ENCODE measurements at regions not wholly inside any gene's neighbourhood (a gene's known extent, or its start where the extent isn't known, plus 50 kb on each side); places are given as distances from the start of the nearest gene placed in this dataset.

DNA sequence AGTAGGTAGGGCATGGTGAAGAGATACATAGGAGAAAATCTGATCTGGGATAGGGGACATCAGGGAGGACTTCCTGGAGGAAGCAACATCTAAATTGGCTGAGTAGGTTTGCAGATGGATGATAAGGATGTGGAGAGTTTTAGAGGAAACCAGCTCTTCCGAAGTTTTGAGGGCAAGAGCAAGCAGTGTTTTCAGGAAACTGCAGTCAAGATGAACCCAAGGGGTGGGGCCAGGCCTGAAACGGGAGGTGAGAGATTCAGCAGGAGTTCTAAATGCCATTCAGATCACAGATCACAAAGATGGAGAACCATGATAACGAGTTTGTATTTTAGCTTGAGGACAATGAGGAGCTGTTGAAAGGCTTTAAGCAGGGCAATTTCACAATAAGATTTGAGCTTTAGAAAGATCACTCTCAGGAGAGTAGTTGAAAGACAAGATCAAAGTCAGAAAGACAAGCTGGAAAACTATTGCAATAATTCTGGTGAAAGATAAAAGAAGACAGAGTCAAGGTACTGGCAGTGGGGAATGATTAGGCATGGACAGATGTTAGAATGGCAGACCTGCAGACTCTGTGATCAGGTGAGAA, 70.1 kb upstream of the PLXNC1 start:
- Mint-ChIP-seq H3K36me3 (ENCODE audit: low read depth) (no peaks in the 10 kb centered on the region), H3K27me3 (ENCODE audit: insufficient read depth, low read depth, poor library complexity) (no peaks in the 10 kb centered on the region), H3K4me3 (no peak overlapping the region), H3K9me3 (no peaks in the 10 kb centered on the region), H3K27ac (no peak overlapping the region), H3K4me1 (peaks cover 6% of the 10 kb centered on the region)
- Histone ChIP-seq H3K27ac (ENCODE audit: low read depth) (no peak overlapping the region), H3K4me2 (no peak overlapping the region), H3K4me3 (no peak overlapping the region), H3K79me2 (replicated peaks; ENCODE audit: insufficient read depth) (no peaks in the 10 kb centered on the region), H4K20me1 (replicated peaks; ENCODE audit: insufficient read depth) (no peaks in the 10 kb centered on the region), H3F3A (replicated peaks; ENCODE audit: low read depth) (no peaks in the 10 kb centered on the region), H3K27me3 (ENCODE audit: insufficient read depth) (no peaks in the 10 kb centered on the region), H2AFZ (no peak overlapping the region), H3K36me3 (ENCODE audit: insufficient read depth) (no peaks in the 10 kb centered on the region), H3K9me2 (ENCODE audit: insufficient read depth) (no peaks in the 10 kb centered on the region), H3K4me1 (ENCODE audit: insufficient read depth) (peaks cover 8% of the 10 kb centered on the region; the same call in 1 of the 2 replicates)
- no peak for DNase-seq (ENCODE audit: low spot score)
- ATAC-seq = no peak
- TF ChIP-seq, protein P1, sequence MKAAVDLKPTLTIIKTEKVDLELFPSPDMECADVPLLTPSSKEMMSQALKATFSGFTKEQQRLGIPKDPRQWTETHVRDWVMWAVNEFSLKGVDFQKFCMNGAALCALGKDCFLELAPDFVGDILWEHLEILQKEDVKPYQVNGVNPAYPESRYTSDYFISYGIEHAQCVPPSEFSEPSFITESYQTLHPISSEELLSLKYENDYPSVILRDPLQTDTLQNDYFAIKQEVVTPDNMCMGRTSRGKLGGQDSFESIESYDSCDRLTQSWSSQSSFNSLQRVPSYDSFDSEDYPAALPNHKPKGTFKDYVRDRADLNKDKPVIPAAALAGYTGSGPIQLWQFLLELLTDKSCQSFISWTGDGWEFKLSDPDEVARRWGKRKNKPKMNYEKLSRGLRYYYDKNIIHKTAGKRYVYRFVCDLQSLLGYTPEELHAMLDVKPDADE (IDR thresholded peaks at IDR 0.05) = no peak
- TF ChIP-seq ZNF331 (CRISPR knock-in tag; IDR thresholded peaks at IDR 0.05; ENCODE audit: low read depth) (no peak), EZH2phosphoT487 (IDR thresholded peaks at IDR 0.05; ENCODE audit: unreplicated experiment) (no peak), EZH2 (IDR thresholded peaks at IDR 0.05; ENCODE audit: low read depth, unreplicated experiment) (no peak), STAT1 (IDR thresholded peaks at IDR 0.05; ENCODE audit: unreplicated experiment) (no peak), ZNF114 (CRISPR knock-in tag; IDR thresholded peaks at IDR 0.05) (no peak), NANOG (IDR thresholded peaks at IDR 0.05; ENCODE audit: borderline replicate concordance) (no peak)
- TF ChIP-seq, protein P2, sequence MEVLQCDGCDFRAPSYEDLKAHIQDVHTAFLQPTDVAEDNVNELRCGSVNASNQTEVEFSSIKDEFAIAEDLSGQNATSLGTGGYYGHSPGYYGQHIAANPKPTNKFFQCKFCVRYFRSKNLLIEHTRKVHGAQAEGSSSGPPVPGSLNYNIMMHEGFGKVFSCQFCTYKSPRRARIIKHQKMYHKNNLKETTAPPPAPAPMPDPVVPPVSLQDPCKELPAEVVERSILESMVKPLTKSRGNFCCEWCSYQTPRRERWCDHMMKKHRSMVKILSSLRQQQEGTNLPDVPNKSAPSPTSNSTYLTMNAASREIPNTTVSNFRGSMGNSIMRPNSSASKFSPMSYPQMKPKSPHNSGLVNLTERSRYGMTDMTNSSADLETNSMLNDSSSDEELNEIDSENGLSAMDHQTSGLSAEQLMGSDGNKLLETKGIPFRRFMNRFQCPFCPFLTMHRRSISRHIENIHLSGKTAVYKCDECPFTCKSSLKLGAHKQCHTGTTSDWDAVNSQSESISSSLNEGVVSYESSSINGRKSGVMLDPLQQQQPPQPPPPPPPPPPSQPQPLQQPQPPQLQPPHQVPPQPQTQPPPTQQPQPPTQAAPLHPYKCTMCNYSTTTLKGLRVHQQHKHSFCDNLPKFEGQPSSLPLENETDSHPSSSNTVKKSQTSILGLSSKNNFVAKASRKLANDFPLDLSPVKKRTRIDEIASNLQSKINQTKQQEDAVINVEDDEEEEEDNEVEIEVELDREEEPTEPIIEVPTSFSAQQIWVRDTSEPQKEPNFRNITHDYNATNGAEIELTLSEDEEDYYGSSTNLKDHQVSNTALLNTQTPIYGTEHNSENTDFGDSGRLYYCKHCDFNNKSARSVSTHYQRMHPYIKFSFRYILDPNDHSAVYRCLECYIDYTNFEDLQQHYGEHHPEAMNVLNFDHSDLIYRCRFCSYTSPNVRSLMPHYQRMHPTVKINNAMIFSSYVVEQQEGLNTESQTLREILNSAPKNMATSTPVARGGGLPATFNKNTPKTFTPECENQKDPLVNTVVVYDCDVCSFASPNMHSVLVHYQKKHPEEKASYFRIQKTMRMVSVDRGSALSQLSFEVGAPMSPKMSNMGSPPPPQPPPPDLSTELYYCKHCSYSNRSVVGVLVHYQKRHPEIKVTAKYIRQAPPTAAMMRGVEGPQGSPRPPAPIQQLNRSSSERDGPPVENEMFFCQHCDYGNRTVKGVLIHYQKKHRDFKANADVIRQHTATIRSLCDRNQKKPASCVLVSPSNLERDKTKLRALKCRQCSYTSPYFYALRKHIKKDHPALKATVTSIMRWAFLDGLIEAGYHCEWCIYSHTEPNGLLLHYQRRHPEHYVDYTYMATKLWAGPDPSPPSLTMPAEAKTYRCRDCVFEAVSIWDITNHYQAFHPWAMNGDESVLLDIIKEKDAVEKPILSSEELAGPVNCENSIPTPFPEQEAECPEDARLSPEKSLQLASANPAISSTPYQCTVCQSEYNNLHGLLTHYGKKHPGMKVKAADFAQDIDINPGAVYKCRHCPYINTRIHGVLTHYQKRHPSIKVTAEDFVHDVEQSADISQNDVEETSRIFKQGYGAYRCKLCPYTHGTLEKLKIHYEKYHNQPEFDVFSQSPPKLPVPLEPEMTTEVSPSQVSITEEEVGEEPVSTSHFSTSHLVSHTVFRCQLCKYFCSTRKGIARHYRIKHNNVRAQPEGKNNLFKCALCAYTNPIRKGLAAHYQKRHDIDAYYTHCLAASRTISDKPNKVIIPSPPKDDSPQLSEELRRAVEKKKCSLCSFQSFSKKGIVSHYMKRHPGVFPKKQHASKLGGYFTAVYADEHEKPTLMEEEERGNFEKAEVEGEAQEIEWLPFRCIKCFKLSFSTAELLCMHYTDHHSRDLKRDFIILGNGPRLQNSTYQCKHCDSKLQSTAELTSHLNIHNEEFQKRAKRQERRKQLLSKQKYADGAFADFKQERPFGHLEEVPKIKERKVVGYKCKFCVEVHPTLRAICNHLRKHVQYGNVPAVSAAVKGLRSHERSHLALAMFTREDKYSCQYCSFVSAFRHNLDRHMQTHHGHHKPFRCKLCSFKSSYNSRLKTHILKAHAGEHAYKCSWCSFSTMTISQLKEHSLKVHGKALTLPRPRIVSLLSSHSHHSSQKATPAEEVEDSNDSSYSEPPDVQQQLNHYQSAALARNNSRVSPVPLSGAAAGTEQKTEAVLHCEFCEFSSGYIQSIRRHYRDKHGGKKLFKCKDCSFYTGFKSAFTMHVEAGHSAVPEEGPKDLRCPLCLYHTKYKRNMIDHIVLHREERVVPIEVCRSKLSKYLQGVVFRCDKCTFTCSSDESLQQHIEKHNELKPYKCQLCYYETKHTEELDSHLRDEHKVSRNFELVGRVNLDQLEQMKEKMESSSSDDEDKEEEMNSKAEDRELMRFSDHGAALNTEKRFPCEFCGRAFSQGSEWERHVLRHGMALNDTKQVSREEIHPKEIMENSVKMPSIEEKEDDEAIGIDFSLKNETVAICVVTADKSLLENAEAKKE (CRISPR knock-in tag; IDR thresholded peaks at IDR 0.05) = no peak

Measured in GM23338 (cell line).